Naive thymus-derived CD4-positive, alpha-beta T cell (primary cell): ENCODE measurements at regions not wholly inside any gene's neighbourhood (a gene's known extent, or its start where the extent isn't known, plus 50 kb on each side); places are given as distances from the start of the nearest gene placed in this dataset.

Experiments used
- ATAC-seq: fragments of 150-1000 bp; cut with Tn5 transposase; 2 replicates; pipeline ENCODE4 v1.10.0; 2021; ENCODE audit warnings: mild to moderate bottlenecking, moderate library complexity
- CTCF ChIA-PET: fragments of 350-600 bp; sonication (Branson Sonifier 250); formaldehyde crosslinking; loops from one replicate; lab custom pipeline; 2021; ENCODE audit warnings: antibody characterized with exemption; lab: Charles Lee
- POLR2A ChIA-PET: fragments of 350-600 bp; sonication (Branson Sonifier 250); formaldehyde crosslinking; loops from one replicate; lab custom pipeline; 2021; ENCODE audit warnings: antibody characterized with exemption, inconsistent platforms; lab: Charles Lee
- DNase-seq, 9 donors: peaks; one replicate each; pipeline versions ENCODE4 v3.0.0 to v3.0.0-alpha.2; 2020 to 2022; ENCODE audit warnings: mixed read lengths in 1 of 9
- H3K27ac ChIP-seq: one replicate; pipeline ENCODE4 v1.7.0; 2013; ENCODE audit warnings: mild to moderate bottlenecking, low read depth, low read length, moderate library complexity
- H3K27me3 ChIP-seq, 2 donors: one replicate each; pipeline ENCODE4 v1.7.0; 2013; ENCODE audit warnings: low read length in 2 of 2, mild to moderate bottlenecking in 2 of 2, moderate library complexity in 2 of 2; ENCODE audit not compliant: control insufficient read depth in 2 of 2, insufficient read depth in 2 of 2
- H3K36me3 ChIP-seq, 3 experiments: 1 replicate in 2 of 3; 2 replicates in 1 of 3; pipeline ENCODE4 v1.7.0; 2013; ENCODE audit warnings: low read length in 3 of 3, mild to moderate bottlenecking in 3 of 3, moderate library complexity in 1 of 3; ENCODE audit not compliant: insufficient read depth in 3 of 3, control insufficient read depth in 2 of 3
- H3K4me1 ChIP-seq, 2 donors: one replicate each; pipeline ENCODE4 v1.7.0; 2013; ENCODE audit warnings: low read length in 2 of 2, mild to moderate bottlenecking in 2 of 2, moderate library complexity in 1 of 2; ENCODE audit not compliant: control insufficient read depth in 2 of 2, insufficient read depth in 2 of 2
- H3K4me3 ChIP-seq: 2 replicates; pipeline ENCODE4 v1.7.0; 2013; ENCODE audit warnings: mild to moderate bottlenecking, low read length
- H3K9me3 ChIP-seq, 3 experiments: 1 replicate in 2 of 3; 2 replicates in 1 of 3; pipeline ENCODE4 v1.7.0; 2013; ENCODE audit warnings: low read length in 3 of 3; ENCODE audit not compliant: control insufficient read depth in 2 of 3
- H3K27ac Mint-ChIP-seq, 9 donors: one replicate each; pipeline ENCODE4 v1.8.0; 2020 to 2022; ENCODE audit warnings: mixed read lengths in 9 of 9, mild to moderate bottlenecking in 8 of 9, moderate library complexity in 5 of 9, inconsistent platforms in 2 of 9
- H3K27me3 Mint-ChIP-seq, 5 donors: one replicate each; pipeline ENCODE4 v1.8.0; 2021 to 2022; ENCODE audit warnings: mixed read lengths in 5 of 5, mild to moderate bottlenecking in 1 of 5
- H3K36me3 Mint-ChIP-seq, 5 donors: one replicate each; pipeline ENCODE4 v1.8.0; 2020 to 2022; ENCODE audit warnings: mixed read lengths in 5 of 5, mild to moderate bottlenecking in 3 of 5, inconsistent platforms in 1 of 5
- H3K4me1 Mint-ChIP-seq, 7 donors: one replicate each; pipeline ENCODE4 v1.8.0; 2020 to 2022; ENCODE audit warnings: mixed read lengths in 7 of 7, mild to moderate bottlenecking in 3 of 7, inconsistent platforms in 1 of 7
- H3K4me3 Mint-ChIP-seq, 10 donors: one replicate each; pipeline ENCODE4 v1.8.0; 2020 to 2022; ENCODE audit warnings: mild to moderate bottlenecking in 10 of 10, mixed read lengths in 10 of 10, moderate library complexity in 6 of 10, inconsistent platforms in 2 of 10
- H3K9me3 Mint-ChIP-seq, 11 donors: one replicate each; pipeline ENCODE4 v1.8.0; 2020 to 2022; ENCODE audit warnings: mixed read lengths in 11 of 11, mild to moderate bottlenecking in 4 of 11, inconsistent platforms in 1 of 11, moderate library complexity in 1 of 11
- intact Hi-C, 2 donors: fragments of 100-400 bp; cut with micrococcal nuclease; formaldehyde crosslinking; loops; one replicate each; pipeline ENCODE4 v1.15.1; 2023

DNA sequence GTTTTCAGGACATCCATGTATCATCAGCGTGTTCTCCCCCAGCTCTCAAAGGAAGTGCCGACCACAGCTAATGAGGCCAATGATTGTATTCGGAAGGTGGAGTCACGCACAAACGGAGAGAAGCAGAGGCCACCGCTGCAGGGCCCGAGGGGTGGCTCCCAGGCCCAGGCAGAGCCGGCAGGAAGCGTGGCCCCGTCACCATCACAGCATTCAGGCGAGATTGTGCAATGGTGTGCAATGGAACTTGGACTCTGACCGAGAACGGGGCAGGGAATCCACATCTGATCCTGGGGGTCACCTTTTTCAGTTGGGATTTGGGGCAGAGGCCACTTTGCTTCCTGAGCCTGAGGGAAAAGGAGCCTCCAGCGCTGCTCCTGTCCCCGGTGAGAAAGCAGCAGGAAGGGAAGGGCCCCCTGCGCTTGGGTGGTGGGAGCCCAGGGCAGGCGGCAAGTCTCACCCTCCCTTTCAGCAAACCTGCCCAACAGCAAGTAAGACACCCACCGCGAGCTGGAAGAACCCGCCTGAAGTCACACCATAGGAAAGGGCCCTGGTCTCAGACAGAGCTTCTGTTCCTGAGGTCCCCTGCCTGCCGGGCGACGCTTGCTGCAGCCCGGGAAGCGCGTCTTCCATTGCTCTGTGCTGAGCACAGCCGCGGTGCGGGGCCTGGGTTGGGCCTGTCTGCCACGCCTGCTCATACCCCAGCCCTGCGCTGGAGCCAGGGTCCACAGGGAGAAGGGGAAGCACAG, 1430.7 kb downstream of the BRD1 start:
- no peaks in the 10 kb centered on the region for H3K9me3 ChIP-seq
- Mint-ChIP-seq H3K27me3 (peaks cover 0 to 16% (median 3%) of the 10 kb centered on the region in 5 donors), H3K4me3 (no peak overlapping the region), H3K36me3 (no peaks in the 10 kb centered on the region), H3K4me1 (no peaks in the 10 kb centered on the region), H3K27ac (no peak overlapping the region), H3K9me3 (peaks cover 0 to 1% (median 0%) of the 10 kb centered on the region in 11 donors)
- ATAC-seq (no peak), DNase-seq (no peak)
- no peak overlapping the region for H3K27ac ChIP-seq
- no peaks in the 10 kb centered on the region for H3K27me3 ChIP-seq
- H3K36me3 ChIP-seq = no peaks in the 10 kb centered on the region
- POLR2A ChIA-PET = no interaction called here
- no peaks in the 10 kb centered on the region for H3K4me1 ChIP-seq
- CTCF ChIA-PET = no interaction called here
- intact Hi-C loops = no loop called here
- no peak overlapping the region for H3K4me3 ChIP-seq

DNA sequence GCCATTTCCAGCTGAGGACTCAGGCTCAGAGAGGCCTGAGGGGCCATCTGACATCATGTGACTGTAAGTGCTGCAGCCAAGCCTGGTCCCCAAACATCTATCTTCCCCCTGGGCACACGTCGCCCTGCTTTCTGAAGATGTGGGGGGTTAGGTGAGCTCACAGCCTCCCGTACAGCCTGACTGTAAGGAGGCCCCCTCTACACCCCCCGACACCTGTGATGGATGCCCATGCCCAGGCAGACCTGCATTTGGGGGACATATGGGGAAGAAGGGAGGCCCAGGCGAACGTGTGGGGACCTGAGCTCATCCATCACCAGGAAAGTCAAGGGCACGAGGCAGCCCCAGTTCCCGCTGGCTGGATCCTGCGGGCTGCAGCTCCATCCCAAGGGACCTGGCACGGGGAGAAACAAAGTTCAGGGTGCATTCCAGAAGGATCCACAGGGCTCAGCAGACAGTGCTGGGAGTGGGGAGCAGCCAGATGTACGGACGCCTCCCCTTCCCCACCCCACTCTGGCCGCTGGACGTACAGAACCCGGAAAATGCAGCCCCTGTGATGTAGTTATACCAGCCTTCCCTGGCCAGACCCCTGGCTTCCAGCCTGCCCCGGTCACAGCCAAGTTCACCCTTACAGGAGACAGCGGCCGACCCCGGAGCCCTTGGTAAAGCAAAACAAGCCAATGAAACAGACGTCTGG, 1431.4 kb downstream of the BRD1 start:
- Histone ChIP-seq H3K4me1 (no peaks in the 10 kb centered on the region), H3K27ac (no peak overlapping the region), H3K36me3 (no peaks in the 10 kb centered on the region), H3K4me3 (no peak overlapping the region), H3K9me3 (no peaks in the 10 kb centered on the region), H3K27me3 (no peaks in the 10 kb centered on the region)
- H3K36me3 Mint-ChIP-seq = no peaks in the 10 kb centered on the region
- ATAC-seq (no peak), DNase-seq (no peak)
- H3K4me3 Mint-ChIP-seq = no peak overlapping the region
- CTCF ChIA-PET = no interaction called here
- H3K27ac Mint-ChIP-seq = no peak overlapping the region
- H3K4me1 Mint-ChIP-seq = no peaks in the 10 kb centered on the region
- intact Hi-C loops = no loop called here
- peaks cover 0 to 2% (median 0%) of the 10 kb centered on the region in 11 donors for H3K9me3 Mint-ChIP-seq
- H3K27me3 Mint-ChIP-seq = peaks cover 0 to 19% (median 3%) of the 10 kb centered on the region in 5 donors
- POLR2A ChIA-PET = no interaction called here

GRCh38 chr22:48395201-48395600, 1432.5 kb downstream of the BRD1 start:
- DNase-seq (no peak), ATAC-seq (no peak)
- Histone ChIP-seq H3K36me3 (no peaks in the 10 kb centered on the region), H3K27ac (no peak overlapping the region), H3K4me3 (no peak overlapping the region), H3K4me1 (no peaks in the 10 kb centered on the region), H3K27me3 (no peaks in the 10 kb centered on the region), H3K9me3 (no peaks in the 10 kb centered on the region)
- H3K4me3 Mint-ChIP-seq = no peak overlapping the region
- intact Hi-C loops = no loop called here
- H3K27me3 Mint-ChIP-seq = peaks cover 0 to 22% (median 3%) of the 10 kb centered on the region in 5 donors
- H3K36me3 Mint-ChIP-seq = no peaks in the 10 kb centered on the region
- H3K4me1 Mint-ChIP-seq = peaks cover 0 to 4% (median 0%) of the 10 kb centered on the region in 7 donors
- no peak overlapping the region for H3K27ac Mint-ChIP-seq
- CTCF ChIA-PET = no interaction called here
- H3K9me3 Mint-ChIP-seq = peaks cover 0 to 2% (median 0%) of the 10 kb centered on the region in 11 donors
- POLR2A ChIA-PET = no interaction called here

DNA sequence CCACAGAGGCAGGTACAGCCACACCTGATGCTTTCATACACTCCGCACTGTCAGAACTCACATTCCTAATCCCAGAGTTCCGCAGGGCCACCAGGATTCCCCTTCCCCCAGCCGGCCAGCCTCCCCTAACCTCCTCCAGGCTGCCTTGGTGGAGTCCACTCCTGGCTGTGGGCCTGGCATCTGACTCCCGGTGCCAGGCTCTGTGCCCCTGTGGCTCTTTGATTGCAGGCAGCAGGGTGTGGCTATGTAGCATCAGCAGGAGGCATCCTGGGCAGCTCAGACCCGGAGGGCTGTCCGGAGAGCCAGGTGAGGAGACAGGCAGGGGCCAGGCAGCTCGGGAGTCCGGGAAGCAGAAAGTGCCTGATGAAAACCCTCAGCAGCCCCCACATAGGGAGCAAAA, 1432.9 kb downstream of the BRD1 start:
- Mint-ChIP-seq H3K27me3 (peaks cover 0 to 20% (median 3%) of the 10 kb centered on the region in 5 donors), H3K4me3 (no peak overlapping the region), H3K36me3 (no peaks in the 10 kb centered on the region), H3K9me3 (peaks cover 0 to 2% (median 0%) of the 10 kb centered on the region in 11 donors), H3K27ac (no peak overlapping the region), H3K4me1 (peaks cover 0 to 4% (median 0%) of the 10 kb centered on the region in 7 donors)
- Histone ChIP-seq H3K9me3 (no peaks in the 10 kb centered on the region), H3K36me3 (no peaks in the 10 kb centered on the region), H3K27ac (no peak overlapping the region), H3K27me3 (no peaks in the 10 kb centered on the region), H3K4me3 (no peak overlapping the region), H3K4me1 (no peaks in the 10 kb centered on the region)
- ChIA-PET POLR2A (no interaction called here), CTCF (no interaction called here)
- ATAC-seq = no peak
- DNase-seq = no peak
- intact Hi-C loops = no loop called here

DNA sequence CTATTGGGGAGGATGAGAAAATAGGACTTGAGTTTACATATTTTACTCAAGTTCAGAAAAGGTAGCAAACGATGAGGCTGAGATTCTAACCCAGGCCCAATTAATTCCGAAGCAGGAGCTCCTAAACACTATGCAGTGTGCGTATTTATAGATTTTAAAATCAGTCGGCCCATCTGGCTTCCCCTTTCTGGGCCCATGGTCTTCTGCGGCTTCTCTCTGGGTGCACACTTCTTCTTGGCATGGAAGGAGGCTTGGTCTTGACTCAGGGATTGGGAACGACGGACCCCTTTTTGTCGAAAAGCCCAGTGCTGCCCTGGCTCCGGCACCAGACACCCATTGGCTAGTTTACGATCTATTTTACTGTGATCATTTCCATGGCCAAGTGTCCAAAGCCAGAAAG, 1433.8 kb downstream of the BRD1 start:
- DNase-seq (no peak), ATAC-seq (no peak)
- H3K4me3 Mint-ChIP-seq = no peak overlapping the region
- Histone ChIP-seq H3K4me3 (no peak overlapping the region), H3K9me3 (no peaks in the 10 kb centered on the region), H3K4me1 (no peaks in the 10 kb centered on the region), H3K36me3 (no peaks in the 10 kb centered on the region), H3K27me3 (no peaks in the 10 kb centered on the region), H3K27ac (no peak overlapping the region)
- peaks cover 0 to 16% (median 3%) of the 10 kb centered on the region in 5 donors for H3K27me3 Mint-ChIP-seq
- H3K9me3 Mint-ChIP-seq = peaks cover 0 to 2% (median 0%) of the 10 kb centered on the region in 11 donors
- ChIA-PET POLR2A (no interaction called here), CTCF (no interaction called here)
- H3K4me1 Mint-ChIP-seq = peaks cover 0 to 4% (median 0%) of the 10 kb centered on the region in 7 donors
- H3K36me3 Mint-ChIP-seq = no peaks in the 10 kb centered on the region
- H3K27ac Mint-ChIP-seq = no peak overlapping the region
- intact Hi-C loops = no loop called here

- H3K36me3 ChIP-seq = no peaks in the 10 kb centered on the region
- H3K9me3 Mint-ChIP-seq = peaks cover 0 to 2% (median 0%) of the 10 kb centered on the region in 11 donors
- peaks cover 0 to 10% (median 3%) of the 10 kb centered on the region in 5 donors for H3K27me3 Mint-ChIP-seq
- no peak overlapping the region for H3K4me3 Mint-ChIP-seq
- no peaks in the 10 kb centered on the region for H3K36me3 Mint-ChIP-seq
- peak overlapping the region in 1 of 9 donors; percentile 16 for H3K27ac Mint-ChIP-seq
- no peak overlapping the region for H3K4me3 ChIP-seq
- no peak for ATAC-seq
- H3K27ac ChIP-seq = no peak overlapping the region
- H3K4me1 Mint-ChIP-seq = peaks cover 0 to 4% (median 0%) of the 10 kb centered on the region in 7 donors
- intact Hi-C loops = no loop called here
- no peaks in the 10 kb centered on the region for H3K4me1 ChIP-seq
- H3K27me3 ChIP-seq = no peaks in the 10 kb centered on the region
- ChIA-PET POLR2A (no interaction called here), CTCF (no interaction called here)
- no peak for DNase-seq
- no peaks in the 10 kb centered on the region for H3K9me3 ChIP-seq
Measured at GRCh38 chr22:48393041-48393370, 1434.7 kb downstream of the BRD1 start.
